ENCODE measurements at regions not wholly inside any gene's neighbourhood (a gene's known extent, or its start where the extent isn't known, plus 50 kb on each side); places are given as distances from the start of the nearest gene placed in this dataset.
A peak's percentile ranks its signal among the peaks of the same experiment; 100 is the strongest.

DNA sequence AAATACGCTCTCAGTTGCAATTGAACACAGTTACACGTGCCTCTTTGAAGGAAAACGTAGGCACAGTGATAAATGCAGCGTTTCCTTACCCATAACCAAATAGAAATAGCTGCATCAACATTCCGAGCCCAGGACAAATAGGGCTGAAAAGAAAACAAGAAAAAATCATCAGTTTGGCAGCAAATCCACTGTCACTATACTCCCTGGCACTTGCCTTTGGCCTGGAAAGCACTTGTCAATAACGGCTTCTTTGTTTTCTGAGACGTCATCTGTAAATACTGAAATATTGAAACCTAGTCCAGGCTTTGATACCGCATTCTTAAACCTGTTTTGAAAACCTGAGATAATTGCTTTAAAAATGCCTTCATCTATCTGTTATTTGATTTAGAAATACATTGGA is 167.2 kb upstream of the AKR1E2 start:
- H3K36me3 Mint-ChIP-seq (ENCODE audit: insufficient read depth, unreplicated experiment): no peaks in the 10 kb centered on the region
- H3K27me3 Mint-ChIP-seq (ENCODE audit: insufficient read depth, unreplicated experiment): no peaks in the 10 kb centered on the region
- H3K9me3 Mint-ChIP-seq (ENCODE audit: unreplicated experiment): peaks cover 8% of the 10 kb centered on the region
- intact Hi-C loops (cut with micrococcal nuclease): loop anchor here (5.0 kb wide), 2 partner anchors 1421 to 1461 kb away; no protein-coding TSS in a partner anchor
- H3K4me3 Mint-ChIP-seq (ENCODE audit: unreplicated experiment): no peak overlapping the region
- DNase-seq (ENCODE audit: unreplicated experiment): no peak
- CTCF ChIA-PET: interaction anchor here (0.6 to 1.9 kb wide), 6 partner anchors 106 to 1466 kb away, joined by 3 to 6 read pairs (median 4); no protein-coding TSS in a partner anchor
- no TSS peak for BruUV-seq (replicated peaks)
- peaks cover 26% of the 10 kb centered on the region for H3K4me1 Mint-ChIP-seq (ENCODE audit: insufficient read depth, unreplicated experiment)
- POLR2A ChIA-PET: interaction anchor here (1.0 to 4.1 kb wide), 5 partner anchors 12 to 875 kb away, joined by 4 to 39 read pairs (median 15); partner anchors contain the start of gene KLF6
- no peak for TF ChIP-seq CTCF (IDR thresholded peaks at IDR 0.05; ENCODE audit: unreplicated experiment)
- H3K27ac Mint-ChIP-seq (ENCODE audit: low read depth, unreplicated experiment): no peak overlapping the region

- Mint-ChIP-seq H3K4me1 (ENCODE audit: insufficient read depth, unreplicated experiment) (peaks cover 12% of the 10 kb centered on the region), H3K4me3 (ENCODE audit: unreplicated experiment) (no peak overlapping the region), H3K27ac (ENCODE audit: low read depth, unreplicated experiment) (peak overlapping the region; percentile 35), H3K9me3 (ENCODE audit: unreplicated experiment) (no peaks in the 10 kb centered on the region), H3K36me3 (ENCODE audit: insufficient read depth, unreplicated experiment) (no peaks in the 10 kb centered on the region), H3K27me3 (ENCODE audit: insufficient read depth, unreplicated experiment) (no peaks in the 10 kb centered on the region)
- POLR2A ChIA-PET: interaction anchor here (0.6 to 4.1 kb wide), 18 partner anchors 14 to 1236 kb away, joined by 3 to 39 read pairs (median 3); partner anchors contain the start of gene KLF6
- CTCF ChIA-PET: interaction anchor here (0.6 to 1.7 kb wide), 25 partner anchors 22 to 1418 kb away, joined by 3 to 13 read pairs (median 4); no protein-coding TSS in a partner anchor
- intact Hi-C loops (cut with micrococcal nuclease): loop anchor here (1.0 to 5.0 kb wide), 6 partner anchors 111 to 1459 kb away; no protein-coding TSS in a partner anchor
- TF ChIP-seq CTCF (IDR thresholded peaks at IDR 0.05; ENCODE audit: unreplicated experiment): peak; percentile 90
- peak; percentile 76 for DNase-seq (ENCODE audit: unreplicated experiment)
- BruUV-seq (replicated peaks): no TSS peak
These were observed 169.3 kb upstream of the AKR1E2 start for GRCh38 chr10:4656576-4657194.

GRCh38 chr10:4655879-4656278 is 170.1 kb upstream of the AKR1E2 start:
- no peak overlapping the region for H3K27ac Mint-ChIP-seq (ENCODE audit: low read depth, unreplicated experiment)
- TF ChIP-seq CTCF (IDR thresholded peaks at IDR 0.05; ENCODE audit: unreplicated experiment): no peak
- no peaks in the 10 kb centered on the region for H3K27me3 Mint-ChIP-seq (ENCODE audit: insufficient read depth, unreplicated experiment)
- DNase-seq (ENCODE audit: unreplicated experiment): no peak
- no peak overlapping the region for H3K4me3 Mint-ChIP-seq (ENCODE audit: unreplicated experiment)
- intact Hi-C loops (cut with micrococcal nuclease): loop anchor here (1.0 to 5.0 kb wide), 6 partner anchors 111 to 1459 kb away; no protein-coding TSS in a partner anchor
- peaks cover 16% of the 10 kb centered on the region for H3K4me1 Mint-ChIP-seq (ENCODE audit: insufficient read depth, unreplicated experiment)
- CTCF ChIA-PET: interaction anchor here (0.6 to 1.7 kb wide), 5 partner anchors 21 to 877 kb away, joined by 3 to 6 read pairs (median 4); no protein-coding TSS in a partner anchor
- H3K36me3 Mint-ChIP-seq (ENCODE audit: insufficient read depth, unreplicated experiment): no peaks in the 10 kb centered on the region
- BruUV-seq (replicated peaks): no TSS peak
- POLR2A ChIA-PET: interaction anchor here (1.1 to 4.1 kb wide), 3 partner anchors 9 to 882 kb away, joined by 3 to 39 read pairs (median 4); partner anchors contain the start of gene KLF6
- H3K9me3 Mint-ChIP-seq (ENCODE audit: unreplicated experiment): no peaks in the 10 kb centered on the region

GRCh38 chr10:4655406-4655805 is 170.6 kb upstream of the AKR1E2 start:
- BruUV-seq (replicated peaks): no TSS peak
- CTCF ChIA-PET: interaction anchor here (0.6 to 1.7 kb wide), 6 partner anchors 22 to 673 kb away, joined by 3 to 6 read pairs (median 3); no protein-coding TSS in a partner anchor
- H3K9me3 Mint-ChIP-seq (ENCODE audit: unreplicated experiment): no peaks in the 10 kb centered on the region
- no peak for DNase-seq (ENCODE audit: unreplicated experiment)
- TF ChIP-seq CTCF (IDR thresholded peaks at IDR 0.05; ENCODE audit: unreplicated experiment): no peak
- intact Hi-C loops (cut with micrococcal nuclease): loop anchor here (5.0 kb wide), 2 partner anchors 1418 to 1458 kb away; no protein-coding TSS in a partner anchor
- no peak overlapping the region for H3K27ac Mint-ChIP-seq (ENCODE audit: low read depth, unreplicated experiment)
- no peaks in the 10 kb centered on the region for H3K27me3 Mint-ChIP-seq (ENCODE audit: insufficient read depth, unreplicated experiment)
- POLR2A ChIA-PET: interaction anchor here (0.7 to 4.1 kb wide), 5 partner anchors 9 to 881 kb away, joined by 3 to 39 read pairs (median 4); partner anchors contain the start of gene KLF6
- no peak overlapping the region for H3K4me3 Mint-ChIP-seq (ENCODE audit: unreplicated experiment)
- H3K36me3 Mint-ChIP-seq (ENCODE audit: insufficient read depth, unreplicated experiment): no peaks in the 10 kb centered on the region
- peaks cover 14% of the 10 kb centered on the region for H3K4me1 Mint-ChIP-seq (ENCODE audit: insufficient read depth, unreplicated experiment)
